ENCODE measurements at regions not wholly inside any gene's neighbourhood (a gene's known extent, or its start where the extent isn't known, plus 50 kb on each side); places are given as distances from the start of the nearest gene placed in this dataset.

- no peak for DNase-seq
Measured at GRCh38 chr7:49247759-49248158, 323.4 kb downstream of the CDC14C start.

GRCh38 chr7:49255054-49255453, 330.7 kb downstream of the CDC14C start:
- no peak for DNase-seq

DNA sequence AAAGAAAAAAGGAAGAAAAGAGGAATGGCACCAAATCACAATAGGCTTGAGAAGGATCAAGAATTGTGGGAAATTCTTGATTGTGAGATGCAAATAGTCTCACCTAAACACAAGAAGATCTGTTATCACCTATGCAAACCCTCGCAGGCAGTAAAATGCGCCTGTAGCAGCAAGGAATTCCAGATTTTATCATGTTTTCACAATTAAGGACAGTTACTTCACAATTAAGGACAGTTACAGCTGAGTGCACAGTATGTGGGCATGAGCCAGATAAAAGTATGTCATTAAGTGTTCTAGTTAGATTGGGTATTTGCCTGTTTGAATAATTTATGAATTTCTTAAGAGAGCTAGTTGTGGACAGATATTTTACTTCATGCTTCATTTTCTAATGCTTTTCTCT, 336.2 kb downstream of the CDC14C start:
- no peak for DNase-seq

- DNase-seq = no peak
Measured at GRCh38 chr7:49261928-49262327, 337.6 kb downstream of the CDC14C start.

GRCh38 chr7:49264530-49264929, 340.2 kb downstream of the CDC14C start:
- DNase-seq = no peak

DNA sequence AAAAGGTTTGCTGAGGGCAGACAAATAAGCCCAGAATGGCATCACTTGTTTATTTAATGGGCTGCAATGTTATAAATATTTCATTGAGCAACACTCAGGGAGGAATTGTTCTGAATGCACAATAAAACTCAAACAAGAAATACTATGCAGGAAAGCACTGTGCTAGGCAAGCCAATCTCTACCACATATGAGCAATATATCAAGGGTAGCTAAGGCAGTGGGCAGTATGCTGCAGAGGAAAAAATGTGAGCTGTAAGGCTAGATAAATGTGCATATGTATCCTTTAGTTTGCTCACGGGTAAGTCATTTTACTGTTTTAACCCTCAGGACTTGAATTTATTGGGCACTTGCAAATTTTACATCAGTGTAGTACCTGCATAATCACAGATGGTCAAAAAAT, 349.6 kb downstream of the CDC14C start:
- DNase-seq = no peak

GRCh38 chr7:49279891-49280290, 355.5 kb downstream of the CDC14C start:
- no peak for DNase-seq

GRCh38 chr7:49287653-49288052, 363.3 kb downstream of the CDC14C start:
- DNase-seq = no peak

GRCh38 chr7:49294611-49295010, 370.3 kb downstream of the CDC14C start:
- DNase-seq = no peak

DNA sequence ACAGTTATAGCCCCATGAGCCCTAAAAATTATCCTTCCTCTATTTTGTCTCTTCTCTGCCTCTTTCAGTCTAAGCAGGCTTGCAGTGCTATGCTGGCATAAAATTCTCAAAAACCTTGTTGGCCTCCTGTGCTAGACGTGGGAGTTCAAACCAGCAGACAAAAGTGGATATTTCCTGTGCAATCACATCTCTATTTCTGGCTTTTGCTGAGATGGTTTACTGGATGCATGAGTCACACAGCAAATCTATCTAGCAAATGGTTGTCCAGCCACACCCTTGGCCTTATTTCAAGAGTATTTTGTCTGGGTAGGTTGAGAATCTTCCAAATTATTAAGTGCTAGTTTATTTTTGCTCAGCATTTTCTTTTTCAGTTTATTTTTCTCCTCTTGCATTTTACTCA, 370.8 kb downstream of the CDC14C start:
- DNase-seq = peak in 6 of 56 donors; percentile 7 to 27 (median 18)

GRCh38 chr7:49297958-49298357, 373.6 kb downstream of the CDC14C start:
- no peak for DNase-seq

DNA sequence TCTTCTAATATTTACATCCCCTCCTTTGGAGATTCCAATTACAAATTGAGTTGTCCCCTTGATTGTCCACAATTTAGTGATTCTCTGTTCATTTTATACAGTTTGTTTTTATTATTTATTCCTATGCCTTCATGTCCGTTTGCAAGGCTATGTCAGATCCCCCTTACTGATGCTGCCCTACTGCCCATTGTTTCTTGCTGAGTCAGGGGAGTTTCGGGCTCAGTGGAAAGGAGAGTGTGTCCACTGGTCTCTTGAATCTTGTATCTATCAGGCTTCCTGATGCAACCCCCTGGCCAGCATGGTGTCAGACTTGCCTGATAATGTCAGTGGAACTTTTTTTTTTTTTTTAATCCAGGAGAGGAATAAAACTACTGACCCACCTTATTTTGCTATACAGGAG, 384.4 kb downstream of the CDC14C start:
- DNase-seq = no peak

GRCh38 chr7:49320083-49320482, 395.7 kb downstream of the CDC14C start:
- DNase-seq = no peak

GRCh38 chr7:49321843-49322242, 397.5 kb downstream of the CDC14C start:
- no peak for DNase-seq

GRCh38 chr7:49322476-49322875, 398.1 kb downstream of the CDC14C start:
- no peak for DNase-seq

DNA sequence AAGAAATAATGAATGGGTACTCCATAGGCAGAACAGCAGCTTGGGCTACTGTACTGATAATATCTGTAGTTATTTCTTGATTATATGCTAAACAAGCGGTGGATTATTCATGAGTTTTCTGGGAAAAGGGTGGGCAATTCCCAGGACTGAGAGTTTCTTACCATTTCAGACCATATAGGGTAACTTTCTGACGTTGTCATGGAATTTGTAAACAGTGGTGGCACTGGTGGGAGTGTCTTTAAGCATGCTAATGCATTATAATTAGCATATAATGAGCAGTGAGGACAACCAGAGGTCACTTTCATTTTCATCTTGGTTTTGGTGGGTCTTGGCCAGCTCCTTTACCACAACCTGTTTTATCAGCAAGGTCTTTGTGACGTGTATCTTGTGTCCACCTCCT, 399.7 kb downstream of the CDC14C start:
- no peak for DNase-seq

DNA sequence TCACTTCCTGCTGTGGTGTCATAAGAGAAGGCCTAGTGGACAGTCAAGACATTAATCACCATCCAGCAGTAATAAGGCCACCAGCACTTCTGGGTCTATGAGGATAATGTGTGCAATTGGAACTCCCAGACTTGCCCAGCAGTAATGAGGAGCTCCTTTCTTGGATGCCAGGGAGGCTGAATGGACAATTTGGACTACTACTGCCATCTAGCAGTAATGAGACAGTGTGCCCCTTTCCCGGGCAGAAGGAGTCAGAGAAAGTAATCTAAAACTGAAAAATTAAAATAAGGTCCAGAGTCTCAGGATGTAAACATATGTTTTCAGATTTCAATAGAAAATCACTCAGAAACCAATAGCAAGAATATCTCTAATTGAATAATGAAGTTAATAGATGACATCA, 400.4 kb downstream of the CDC14C start:
- no peak for DNase-seq

DNA sequence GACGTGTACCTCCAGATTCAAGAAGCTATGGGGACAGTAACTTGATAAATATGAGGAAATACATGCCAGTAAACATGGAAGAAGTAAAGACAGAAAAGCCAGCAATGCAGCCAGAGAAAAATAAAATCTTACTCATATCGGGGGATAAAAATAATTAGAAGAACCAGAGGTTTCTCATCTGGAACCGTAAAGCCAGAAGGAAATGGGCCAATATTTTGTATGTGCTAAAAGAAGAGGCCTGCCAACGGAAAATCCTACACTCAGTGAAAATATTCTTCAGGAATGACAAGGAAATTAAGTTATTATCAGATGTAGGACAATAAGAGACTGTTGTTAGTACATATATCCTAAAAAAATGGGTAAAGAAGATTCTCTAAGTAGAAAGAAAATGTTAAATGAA, 401.2 kb downstream of the CDC14C start:
- DNase-seq = no peak

DNA sequence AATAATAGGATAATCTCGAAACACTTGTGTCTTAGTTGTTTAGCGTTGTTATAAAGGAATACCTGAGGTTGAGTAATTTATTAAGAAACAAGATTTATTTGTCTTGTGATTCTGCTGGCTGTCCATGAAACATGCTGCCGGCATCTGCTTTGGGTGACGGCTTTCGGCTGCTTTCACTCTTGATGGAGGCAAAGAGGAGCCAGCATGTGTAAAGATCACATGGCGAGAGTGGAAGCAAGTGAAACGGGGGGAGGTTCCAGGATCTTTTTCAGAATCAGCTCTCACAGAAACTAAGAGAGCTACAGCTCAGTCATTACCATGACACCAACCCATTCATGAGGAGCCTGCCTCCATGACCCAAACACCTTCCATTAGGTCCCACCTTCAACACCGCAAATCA, 402.8 kb downstream of the CDC14C start:
- DNase-seq = no peak

- DNase-seq = no peak
Measured at GRCh38 chr7:49333180-49333881, 409.0 kb downstream of the CDC14C start.

DNA sequence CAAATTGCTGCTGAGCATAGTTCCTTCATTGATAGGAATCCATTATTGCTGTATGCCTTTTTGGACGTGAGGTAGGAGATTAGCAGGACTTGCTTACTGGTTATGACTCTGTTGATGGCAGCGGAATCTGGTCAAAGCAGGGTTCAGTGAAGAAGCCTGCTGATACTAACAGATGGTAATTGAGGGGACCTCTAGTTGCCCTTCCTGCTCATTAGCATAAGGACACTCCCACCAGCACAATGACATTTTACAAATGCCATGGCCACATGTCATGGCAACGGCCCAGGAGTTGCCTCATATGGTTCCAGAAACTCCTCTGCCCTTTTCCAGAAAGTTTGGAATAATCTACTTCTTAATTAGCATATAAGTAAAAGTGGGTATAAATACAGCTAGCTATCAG, 417.5 kb downstream of the CDC14C start:
- no peak for DNase-seq

DNA sequence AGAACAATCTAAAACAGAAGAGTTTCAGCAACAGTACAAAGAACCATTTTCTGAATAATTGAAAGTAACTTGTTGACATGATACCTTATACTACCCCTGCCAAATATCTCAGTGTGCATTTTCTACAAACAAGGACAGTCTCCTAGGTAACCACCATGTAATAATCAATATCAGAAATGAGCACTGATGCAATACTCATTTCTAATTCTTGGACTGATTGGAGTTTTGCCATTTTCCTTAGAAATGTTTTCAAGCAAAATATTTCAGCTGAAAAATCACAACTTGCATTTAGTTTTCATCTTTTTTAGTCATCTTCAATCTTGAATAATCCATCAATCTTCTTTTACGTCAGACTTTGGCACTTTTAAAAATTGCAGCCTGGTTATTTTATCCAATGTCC, 420.2 kb downstream of the CDC14C start:
- DNase-seq = no peak

- no peak for DNase-seq
Measured at GRCh38 chr7:49346195-49346899, 422.0 kb downstream of the CDC14C start.

Measured in amygdala (tissue), 56 donors.